ENCODE measurements at regions not wholly inside any gene's neighbourhood (a gene's known extent, or its start where the extent isn't known, plus 50 kb on each side); places are given as distances from the start of the nearest gene placed in this dataset.

DNA sequence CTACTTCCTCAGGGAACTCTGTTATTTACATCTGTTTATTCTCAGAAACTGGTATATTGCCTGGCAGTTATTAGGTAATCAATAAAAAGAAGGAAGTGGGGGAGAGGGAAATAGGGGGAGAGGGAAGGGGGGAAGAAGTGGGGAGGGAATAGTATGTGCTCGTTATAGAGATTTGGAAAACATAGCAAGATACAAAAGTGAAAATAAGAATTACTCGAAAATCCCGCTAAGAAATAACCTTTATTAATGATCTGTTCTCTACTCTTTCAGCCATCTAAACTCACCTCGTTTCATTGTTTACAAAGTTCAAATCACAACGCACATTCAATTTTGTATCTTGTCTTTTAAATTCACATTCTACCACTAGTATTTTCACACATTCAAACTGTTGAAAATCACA, 63.0 kb upstream of the CDCA7L start:
- no peak for ATAC-seq
- no peak for TF ChIP-seq CTCF (IDR thresholded peaks at IDR 0.05)
- Histone ChIP-seq H3K27me3 (ENCODE audit: insufficient read depth in 3 of 3, low read length in 2 of 3) (peaks cover 0 to 7% (median 0%) of the 10 kb centered on the region in 3 donors), H3K27ac (no peak overlapping the region), H3K4me3 (no peak overlapping the region), H3K4me1 (no peaks in the 10 kb centered on the region), H3K36me3 (ENCODE audit: insufficient read depth in 1 of 2, low read depth in 1 of 2) (no peaks in the 10 kb centered on the region), H3K9me3 (no peaks in the 10 kb centered on the region)
- 73 to 79% (median 75%) methylated on average over 5 of the region's 5 CpGs for WGBS, 3 donors
- no peak for DNase-seq
- intact Hi-C loops (cut with DNase I), result loop anchor here in 1 of 2 donors (10.0 kb wide), 1 partner anchor 484 kb away; no protein-coding TSS in a partner anchor

- TF ChIP-seq CTCF (IDR thresholded peaks at IDR 0.05), result no peak
- ATAC-seq (no peak), DNase-seq (no peak)
- Histone ChIP-seq H3K4me3 (no peak overlapping the region), H3K4me1 (no peaks in the 10 kb centered on the region), H3K36me3 (ENCODE audit: insufficient read depth in 1 of 2, low read depth in 1 of 2) (no peaks in the 10 kb centered on the region), H3K27me3 (ENCODE audit: insufficient read depth in 3 of 3, low read length in 2 of 3) (peaks cover 0 to 7% (median 0%) of the 10 kb centered on the region in 3 donors), H3K27ac (no peak overlapping the region), H3K9me3 (no peaks in the 10 kb centered on the region)
- 4 to 9% (median 8%) methylated on average over 5 of the region's 5 CpGs for WGBS, 3 donors
- intact Hi-C loops (cut with DNase I), result loop anchor here in 1 of 2 donors (10.0 kb wide), 1 partner anchor 483 kb away; no protein-coding TSS in a partner anchor
Observed at GRCh38 chr7:22008087-22008486, 62.4 kb upstream of the CDCA7L start.

DNA sequence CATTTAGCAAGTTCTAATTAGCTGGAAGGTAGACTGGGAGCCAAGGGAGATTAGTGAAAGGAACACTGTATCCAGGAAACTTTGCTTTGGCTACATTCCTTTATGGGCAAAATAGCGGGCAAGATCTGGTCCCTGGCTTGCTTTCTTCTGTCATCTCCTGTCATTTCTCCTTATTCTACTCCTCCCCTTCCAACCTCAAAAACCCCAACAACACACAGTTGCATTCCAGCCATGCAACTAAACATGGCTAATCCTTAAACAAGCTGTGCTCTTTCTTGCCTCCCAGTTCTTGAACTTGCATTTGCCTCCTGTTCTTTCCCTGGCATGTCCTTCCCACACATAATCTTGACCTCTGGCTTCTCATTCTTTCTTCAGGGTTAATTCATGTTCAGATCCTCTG, 59.5 kb upstream of the CDCA7L start:
- H3K27ac ChIP-seq, result no peak overlapping the region
- intact Hi-C loops (cut with DNase I), result loop anchor here in 1 of 2 donors (10.0 kb wide), 1 partner anchor 480 kb away; no protein-coding TSS in a partner anchor

GRCh38 chr7:22002726-22003125, 57.0 kb upstream of the CDCA7L start:
- Histone ChIP-seq H3K4me1 (no peaks in the 10 kb centered on the region), H3K4me3 (no peak overlapping the region), H3K9me3 (no peaks in the 10 kb centered on the region), H3K27me3 (ENCODE audit: insufficient read depth in 3 of 3, low read length in 2 of 3) (no peaks in the 10 kb centered on the region), H3K27ac (no peak overlapping the region), H3K36me3 (ENCODE audit: insufficient read depth in 1 of 2, low read depth in 1 of 2) (no peaks in the 10 kb centered on the region)
- no peak for ATAC-seq
- DNase-seq, result no peak
- WGBS, 3 donors, result 66 to 75% (median 68%) methylated on average over 1 of the region's 1 CpG
- intact Hi-C loops (cut with DNase I), result loop anchor here (5.0 to 10.0 kb wide), 2 partner anchors 478 to 1225 kb away; no protein-coding TSS in a partner anchor
- no peak for TF ChIP-seq CTCF (IDR thresholded peaks at IDR 0.05)

More for the DNA sequence above, 59.5 kb upstream of the CDCA7L start:
- peaks cover 0 to 7% (median 0%) of the 10 kb centered on the region in 3 donors for H3K27me3 ChIP-seq (ENCODE audit: insufficient read depth in 3 of 3, low read length in 2 of 3)
- ATAC-seq, result no peak
- no peak for TF ChIP-seq CTCF (IDR thresholded peaks at IDR 0.05)
- H3K4me3 ChIP-seq, result no peak overlapping the region
- no peak for DNase-seq
- H3K4me1 ChIP-seq, result no peaks in the 10 kb centered on the region
- WGBS, 3 donors, result 29 to 81% (median 64%) methylated on average over 1 of the region's 1 CpG
- no peaks in the 10 kb centered on the region for H3K36me3 ChIP-seq (ENCODE audit: insufficient read depth in 1 of 2, low read depth in 1 of 2)
- H3K9me3 ChIP-seq, result no peaks in the 10 kb centered on the region

All from psoas muscle (tissue), 7 donors.